HCT116 (cell line): ENCODE measurements at regions not wholly inside any gene's neighbourhood (a gene's known extent, or its start where the extent isn't known, plus 50 kb on each side); places are given as distances from the start of the nearest gene placed in this dataset.

ENCODE experiments used
- ATAC-seq: fragments of 200-7000 bp; cut with Tn5 transposase; 2 replicates; pipeline ENCODE4 v1.9.1; 2020; ENCODE audit warnings: mild to moderate bottlenecking, moderate library complexity
- BruUV-seq: library from RNA; stranded (reverse); fragments of 400-500 nt; replicated peaks from 2 replicates; lab custom pipeline; 2021; lab: Mats Ljungman, UMichigan
- CTCF ChIA-PET: fragments of 300-600 bp; sonication (Branson Sonifier 250); formaldehyde crosslinking; loops from one replicate; lab custom pipeline; 2021; ENCODE audit warnings: antibody characterized with exemption; lab: Charles Lee
- POLR2A ChIA-PET: fragments of 300-600, 350-600 bp; sonication (Branson Sonifier 250); formaldehyde crosslinking; loops from one replicate; lab custom pipeline; 2021; ENCODE audit warnings: antibody characterized with exemption; lab: Charles Lee
- RAD21 ChIA-PET, 2 experiments: fragments of 300-600 bp; sonication (Branson Sonifier 250); formaldehyde crosslinking; loops; one replicate each; lab custom pipeline; 2023; ENCODE audit warnings: low total read pairs in 2 of 2; ENCODE audit not compliant: uncharacterized antibody in 2 of 2, unreplicated experiment in 2 of 2, low non-redundant PET in 1 of 2; lab: Charles Lee
- DNase-seq: peaks from one replicate; pipeline ENCODE4 v3.0.0-alpha.2; 2010; ENCODE audit warnings: low read depth, low spot score
- H2AFZ ChIP-seq: fragments of 200-600 bp; shearing (Covaris generic), sonication (generic); 2 replicates; pipeline ENCODE4 v1.6.1; 2017; ENCODE audit warnings: low read depth, mixed run types, mixed read lengths, antibody characterized with exemption, low read length; ENCODE audit not compliant: poor library complexity, severe bottlenecking
- H3K27ac ChIP-seq: 2 replicates; pipeline ENCODE4 v1.5.1; 2012; ENCODE audit warnings: low read depth, low read length
- H3K27me3 ChIP-seq: fragments of 200-600 bp; sonication (generic); 2 replicates; pipeline ENCODE4 v1.6.1; 2016; ENCODE audit warnings: mixed run types, low read length, mixed read lengths; ENCODE audit not compliant: insufficient read depth
- H3K36me3 ChIP-seq, 2 experiments: fragments of 200-500 bp in 1 of 2; fragments of 200-600 bp in 1 of 2; sonication (Bioruptor generic) in 1 of 2; sonication (generic) in 1 of 2; 2 replicates each; pipeline versions ENCODE4 v1.5.1 to v1.6.1; 2014 to 2016; ENCODE audit warnings: low read length in 2 of 2, inconsistent platforms in 1 of 2, mixed read lengths in 1 of 2, mixed run types in 1 of 2; ENCODE audit not compliant: insufficient read depth in 2 of 2, control insufficient read depth in 1 of 2
- H3K4me1 ChIP-seq, 2 experiments: fragments of 200-600 bp in 1 of 2; sonication (generic) in 1 of 2; 2 replicates each; pipeline versions ENCODE4 v1.5.1 to v1.6.1; 2012 to 2017; ENCODE audit warnings: low read length in 2 of 2, inconsistent platforms in 1 of 2, mild to moderate bottlenecking in 1 of 2, mixed read lengths in 1 of 2, mixed run types in 1 of 2, moderate library complexity in 1 of 2; ENCODE audit not compliant: insufficient read depth in 2 of 2, control insufficient read depth in 1 of 2
- H3K4me2 ChIP-seq: fragments of 200-600 bp; sonication (generic); 2 replicates; pipeline ENCODE4 v1.6.1; 2017; ENCODE audit warnings: mixed run types, low read length, mixed read lengths
- H3K4me3 ChIP-seq, 2 experiments: fragments of 200-600 bp in 1 of 2; sonication (generic) in 1 of 2; replicated peaks in 1 of 2; 2 replicates each; pipeline ENCODE4 v1.5.1; 2011 to 2016; ENCODE audit warnings: low read length in 2 of 2, control low read depth in 1 of 2, low read depth in 1 of 2, mild to moderate bottlenecking in 1 of 2, mixed read lengths in 1 of 2, mixed run types in 1 of 2
- H3K79me2 ChIP-seq: fragments of 200-600 bp; sonication (generic); 2 replicates; pipeline ENCODE4 v1.6.1; 2017; ENCODE audit warnings: mild to moderate bottlenecking, mixed run types, low read length, moderate library complexity, mixed read lengths; ENCODE audit not compliant: insufficient read depth
- H3K9ac ChIP-seq: fragments of 200-600 bp; sonication (generic); 2 replicates; pipeline ENCODE4 v1.6.1; 2016; ENCODE audit warnings: low read length, mixed read lengths
- H3K9me2 ChIP-seq: fragments of 200-600 bp; sonication (generic), shearing (Covaris generic); 2 replicates; pipeline ENCODE4 v1.6.1; 2017; ENCODE audit warnings: mixed run types, mild to moderate bottlenecking, moderate library complexity; ENCODE audit not compliant: insufficient read depth
- H3K9me3 ChIP-seq, 2 experiments: fragments of 200-500 bp in 1 of 2; fragments of 200-600 bp in 1 of 2; sonication (Bioruptor generic) in 1 of 2; sonication (generic) in 1 of 2; 2 replicates each; pipeline ENCODE4 v1.6.1; 2014 to 2017; ENCODE audit warnings: low read length in 2 of 2, mixed read lengths in 2 of 2, inconsistent platforms in 1 of 2, low read depth in 1 of 2, mild to moderate bottlenecking in 1 of 2, mixed run types in 1 of 2, moderate library complexity in 1 of 2; ENCODE audit not compliant: control insufficient read depth in 1 of 2, insufficient read depth in 1 of 2
- H4K20me1 ChIP-seq: fragments of 200-600 bp; sonication (generic), shearing (Covaris generic); 2 replicates; pipeline ENCODE4 v1.6.1; 2017; ENCODE audit warnings: mixed run types, mild to moderate bottlenecking, moderate library complexity; ENCODE audit not compliant: insufficient read depth
- ATF3 ChIP-seq: IDR thresholded peaks from 2 replicates; pipeline ENCODE4 v1.6.1; 2012
- CBX3 ChIP-seq: IDR thresholded peaks from 2 replicates; pipeline ENCODE4 v1.6.1; 2012; ENCODE audit warnings: low read depth
- CEBPB ChIP-seq: IDR thresholded peaks from 2 replicates; pipeline ENCODE4 v1.6.1; 2012; ENCODE audit warnings: low read depth
- CTCF ChIP-seq, 3 experiments: fragments of 200-600 bp in 1 of 3; sonication (generic) in 1 of 3; IDR thresholded peaks in 2 of 3; conservative IDR thresholded peaks in 1 of 3; 2 replicates each; pipeline ENCODE4 v1.5.1; 2012 to 2017; ENCODE audit warnings: low read depth in 2 of 3, low read length in 2 of 3, antibody characterized with exemption in 1 of 3, borderline replicate concordance in 1 of 3, control low read depth in 1 of 3, mild to moderate bottlenecking in 1 of 3, mixed read lengths in 1 of 3, mixed run types in 1 of 3, moderate library complexity in 1 of 3; ENCODE audit not compliant: insufficient read depth in 1 of 3
- EZH2 ChIP-seq: fragments of 200-600 bp; sonication (generic); IDR thresholded peaks from 2 replicates; pipeline ENCODE4 v1.6.1; 2017; ENCODE audit warnings: antibody characterized with exemption, mixed run types
- EZH2phosphoT487 ChIP-seq: fragments of 200-600 bp; IDR thresholded peaks from 2 replicates; pipeline ENCODE4 v1.6.1; 2018; ENCODE audit warnings: antibody characterized with exemption, borderline replicate concordance
- FOSL1 ChIP-seq: IDR thresholded peaks from 2 replicates; pipeline ENCODE4 v1.6.1; 2012; ENCODE audit warnings: low read depth
- JUND ChIP-seq: IDR thresholded peaks from 2 replicates; pipeline ENCODE4 v1.6.1; 2012
- MAX ChIP-seq: IDR thresholded peaks from 2 replicates; pipeline ENCODE4 v1.6.1; 2012
- POLR2A ChIP-seq: IDR thresholded peaks from 2 replicates; pipeline ENCODE4 v1.7.0; 2011; ENCODE audit warnings: borderline replicate concordance; ENCODE audit not compliant: insufficient read depth, insufficient read length; ENCODE audit errors: extremely low read depth
- POLR2AphosphoS5 ChIP-seq: IDR thresholded peaks from 2 replicates; pipeline ENCODE4 v1.6.1; 2011; ENCODE audit warnings: mild to moderate bottlenecking, low read depth, low read length, moderate library complexity
- RAD21 ChIP-seq: IDR thresholded peaks from 2 replicates; pipeline ENCODE4 v1.6.1; 2012; ENCODE audit warnings: low read depth, mild to moderate bottlenecking
- SP1 ChIP-seq: IDR thresholded peaks from 2 replicates; pipeline ENCODE4 v1.6.1; 2012; ENCODE audit warnings: low read depth
- SRF ChIP-seq: IDR thresholded peaks from 2 replicates; pipeline ENCODE4 v1.6.1; 2012; ENCODE audit warnings: low read depth
- YY1 ChIP-seq: IDR thresholded peaks from 2 replicates; pipeline ENCODE4 v1.6.1; 2011; ENCODE audit warnings: low read length, low read depth, moderate library complexity, mild to moderate bottlenecking; ENCODE audit not compliant: insufficient replicate concordance; ENCODE audit errors: extremely low read depth
- ZBTB33 ChIP-seq: IDR thresholded peaks from 2 replicates; pipeline ENCODE4 v1.6.1; 2011; ENCODE audit warnings: mild to moderate bottlenecking, low read length, moderate library complexity; ENCODE audit not compliant: insufficient replicate concordance; ENCODE audit errors: extremely low read depth
- ZFX ChIP-seq: fragments of 450-650 bp; IDR thresholded peaks from 2 replicates; pipeline ENCODE4 v1.6.1; 2017
- intact Hi-C: fragments of 100-400 bp; cut with micrococcal nuclease; formaldehyde crosslinking; loops from 2 replicates; pipeline ENCODE4 v1.10.0; 2022

GRCh38 chr3:177752831-177753230 is 555.5 kb upstream of the TBL1XR1 start:
- POLR2A ChIA-PET, result no interaction called here
- RAD21 ChIA-PET, result no interaction called here

GRCh38 chr3:177753451-177754155 is 556.3 kb upstream of the TBL1XR1 start:
- no peaks in the 10 kb centered on the region for H3K79me2 ChIP-seq
- no TSS peak for BruUV-seq
- H2AFZ ChIP-seq, result no peak overlapping the region
- peaks cover 0 to 2% of the 10 kb centered on the region in 2 experiments; a peak in 1 of 4 replicates for H3K4me1 ChIP-seq
- H3K9ac ChIP-seq, result no peak overlapping the region
- no peaks in the 10 kb centered on the region for H4K20me1 ChIP-seq
- no peak overlapping the region for H3K4me2 ChIP-seq
- RAD21 ChIA-PET, result no interaction called here
- intact Hi-C loops, result no loop called here
- CTCF ChIA-PET, result interaction anchor here (1.0 kb wide), 1 partner anchor 10 kb away, joined by 3 read pairs; no protein-coding TSS in a partner anchor
- no peak for DNase-seq
- no peak overlapping the region for H3K4me3 ChIP-seq
- no peaks in the 10 kb centered on the region for H3K36me3 ChIP-seq
- ATAC-seq, result no peak
- no peaks in the 10 kb centered on the region for H3K9me2 ChIP-seq
- no peaks in the 10 kb centered on the region for H3K27me3 ChIP-seq
- H3K9me3 ChIP-seq, result no peaks in the 10 kb centered on the region
- no peak overlapping the region for H3K27ac ChIP-seq
- POLR2A ChIA-PET, result no interaction called here
- TF ChIP-seq ZFX (no peak), FOSL1 (no peak), CBX3 (no peak), EZH2phosphoT487 (no peak), CEBPB (no peak), ATF3 (no peak), POLR2AphosphoS5 (no peak), MAX (no peak), SRF (no peak), JUND (no peak), YY1 (no peak), ZBTB33 (no peak), CTCF (IDR thresholded peaks at IDR 0.05 in 2 of 3, conservative IDR thresholded peaks at IDR 0.05 in 1 of 3; ENCODE audit: borderline replicate concordance in 1 of 3, insufficient read depth in 1 of 3, low read depth in 2 of 3, low read length in 2 of 3) (no peak)

More at GRCh38 chr3:177752831-177753230, 555.5 kb upstream of the TBL1XR1 start:
- no TSS peak for BruUV-seq
- Histone ChIP-seq H4K20me1 (no peaks in the 10 kb centered on the region), H3K79me2 (no peaks in the 10 kb centered on the region), H3K4me2 (no peak overlapping the region), H3K9me2 (no peaks in the 10 kb centered on the region), H2AFZ (no peak overlapping the region), H3K27me3 (no peaks in the 10 kb centered on the region), H3K4me1 (no peaks in the 10 kb centered on the region), H3K4me3 (no peak overlapping the region), H3K9ac (no peak overlapping the region), H3K36me3 (no peaks in the 10 kb centered on the region)
- DNase-seq (no peak), ATAC-seq (no peak)
- CTCF ChIA-PET, result no interaction called here
- TF ChIP-seq FOSL1, result no peak
- no peak for TF ChIP-seq EZH2
- TF ChIP-seq RAD21, result no peak
- no peak for TF ChIP-seq POLR2A
- no peak for TF ChIP-seq CEBPB
- TF ChIP-seq YY1, result no peak
- no peak for TF ChIP-seq CBX3
- no peak for TF ChIP-seq SP1
- TF ChIP-seq, all 23 proteins: peak for 0
- no peak overlapping the region for H3K27ac ChIP-seq
- no peaks in the 10 kb centered on the region for H3K9me3 ChIP-seq
- intact Hi-C loops, result no loop called here
